Activated T-helper 1 cell treated with anti-CD3 and anti-CD28 coated beads, Interleukin-12 subunit alpha, Interleukin-12 subunit beta, Interleukin-2, Interleukin-4 antibody, amounts not matched to agents 30 ng/mL and 10 ng/mL and 1 ng/mL, durations not matched to agents 14 hours and 24 hours and 36 hours (primary cell): ENCODE measurements at regions not wholly inside any gene's neighbourhood (a gene's known extent, or its start where the extent isn't known, plus 50 kb on each side); places are given as distances from the start of the nearest gene placed in this dataset.
"Not testable (repeated sequence)": the region's sequence is repeated elsewhere in the genome, so short reads cannot be mapped to it uniquely, and the experiment has no call there.

Experiments
- DNase-seq: peaks from one replicate; pipeline ENCODE4 v3.0.0; 2021; ENCODE audit warnings: low spot score
- H3K27ac Mint-ChIP-seq: one replicate; pipeline ENCODE4 v1.8.0; 2021; ENCODE audit warnings: mild to moderate bottlenecking, mixed read lengths
- H3K27me3 Mint-ChIP-seq: one replicate; pipeline ENCODE4 v1.8.0; 2022; ENCODE audit warnings: mild to moderate bottlenecking, moderate library complexity, mixed read lengths; ENCODE audit not compliant: insufficient read depth
- H3K36me3 Mint-ChIP-seq: one replicate; pipeline ENCODE4 v1.8.0; 2021; ENCODE audit warnings: low read depth, mixed read lengths
- H3K4me1 Mint-ChIP-seq: one replicate; pipeline ENCODE4 v1.8.0; 2021; ENCODE audit warnings: low read depth, mixed read lengths
- H3K4me3 Mint-ChIP-seq: one replicate; pipeline ENCODE4 v1.8.0; 2021; ENCODE audit warnings: mild to moderate bottlenecking, moderate library complexity, mixed read lengths
- H3K9me3 Mint-ChIP-seq: one replicate; pipeline ENCODE4 v1.8.0; 2021; ENCODE audit warnings: mixed read lengths
- intact Hi-C: fragments of 100-400 bp; cut with micrococcal nuclease; formaldehyde crosslinking; loops from one replicate; pipeline ENCODE4 v1.15.1; 2024

DNA sequence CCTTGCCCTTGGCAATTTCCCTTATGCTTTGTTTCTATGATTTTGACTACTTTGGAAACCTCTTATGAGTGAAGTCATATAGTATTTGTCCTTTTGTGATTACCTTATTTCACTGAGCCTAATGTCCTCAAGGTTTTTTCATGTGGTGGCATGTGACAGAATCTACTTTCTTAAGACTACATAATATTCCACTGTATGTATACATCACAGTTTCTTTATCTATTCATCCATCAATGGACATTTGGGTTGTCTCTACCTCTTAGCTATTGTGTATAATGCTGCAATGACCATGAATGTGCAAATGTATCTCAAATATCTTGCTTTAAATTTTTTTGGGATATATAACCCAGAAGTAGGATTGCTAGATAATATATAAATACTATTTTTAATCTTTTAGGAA lies 96.4 kb upstream of the ALDH1A1 start:
- H3K27ac Mint-ChIP-seq: no peak overlapping the region
- no peaks in the 10 kb centered on the region for H3K36me3 Mint-ChIP-seq
- H3K27me3 Mint-ChIP-seq: no peaks in the 10 kb centered on the region
- H3K9me3 Mint-ChIP-seq: no peaks in the 10 kb centered on the region
- H3K4me3 Mint-ChIP-seq: no peak overlapping the region
- DNase-seq: no peak
- intact Hi-C loops: no loop called here
- H3K4me1 Mint-ChIP-seq: no peaks in the 10 kb centered on the region

DNA sequence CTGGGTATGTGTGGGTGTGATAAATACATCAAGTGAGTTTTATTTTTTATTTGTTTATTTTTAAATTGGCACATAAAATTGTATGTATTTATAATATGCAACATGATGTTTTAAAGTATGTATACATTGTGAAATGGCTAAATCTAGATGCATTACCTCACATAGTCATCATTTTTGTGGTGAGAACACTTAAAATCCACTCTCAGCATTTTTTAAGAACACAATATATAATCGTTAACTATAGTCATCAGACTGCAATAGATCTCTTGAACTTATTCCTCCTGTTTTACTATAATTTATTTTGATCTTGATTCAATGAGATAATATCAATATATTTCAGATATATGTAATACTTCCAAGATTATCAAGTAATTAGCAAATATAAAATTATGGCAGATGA lies 93.9 kb upstream of the ALDH1A1 start:
- no peak overlapping the region for H3K4me3 Mint-ChIP-seq
- H3K36me3 Mint-ChIP-seq: no peaks in the 10 kb centered on the region
- H3K27ac Mint-ChIP-seq: no peak overlapping the region
- no peak for DNase-seq
- H3K9me3 Mint-ChIP-seq: no peaks in the 10 kb centered on the region
- H3K4me1 Mint-ChIP-seq: no peaks in the 10 kb centered on the region
- intact Hi-C loops: no loop called here
- H3K27me3 Mint-ChIP-seq: no peaks in the 10 kb centered on the region

DNA sequence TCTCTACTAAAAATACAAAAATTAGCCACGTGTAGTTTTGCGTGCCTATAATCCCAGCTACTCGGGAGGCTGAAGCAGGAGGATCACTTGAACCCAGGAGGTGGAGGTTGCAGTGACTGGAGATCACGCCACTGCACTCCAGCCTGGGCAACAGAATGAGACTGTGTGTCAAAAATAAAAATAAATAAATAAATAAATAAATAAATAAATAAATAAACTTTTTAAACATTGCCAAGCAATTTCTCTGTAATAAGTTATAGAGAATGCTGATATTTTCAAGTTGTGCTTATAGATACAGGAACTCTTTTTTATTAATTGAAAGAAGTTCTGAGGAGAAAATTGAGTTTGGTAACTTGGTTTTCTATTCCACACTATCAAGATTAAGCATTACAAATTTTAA lies 91.9 kb upstream of the ALDH1A1 start:
- H3K9me3 Mint-ChIP-seq, intact Hi-C loops, H3K36me3 Mint-ChIP-seq, H3K4me3 Mint-ChIP-seq, H3K27me3 Mint-ChIP-seq, H3K27ac Mint-ChIP-seq, DNase-seq, H3K4me1 Mint-ChIP-seq: not testable (repeated sequence)

DNA sequence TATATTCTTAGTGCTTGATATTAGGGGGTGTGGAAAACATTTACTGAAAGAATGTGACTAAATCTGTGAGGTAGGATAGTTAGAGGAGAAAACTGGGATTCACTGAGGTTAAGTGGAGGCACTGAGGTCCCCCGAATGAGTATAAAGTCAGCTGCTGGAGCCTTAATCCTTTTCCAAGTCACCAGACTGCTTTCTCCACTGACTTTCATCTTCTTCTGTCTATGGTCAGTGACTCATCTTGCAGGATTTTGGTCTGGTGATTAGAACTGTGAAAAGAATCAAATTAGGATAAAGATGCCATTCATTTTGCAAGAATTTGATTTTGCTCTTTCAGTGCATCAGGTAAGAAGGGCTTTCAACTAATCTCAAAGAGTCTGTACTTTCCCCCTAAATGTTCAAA lies 89.3 kb upstream of the ALDH1A1 start:
- H3K4me1 Mint-ChIP-seq: no peaks in the 10 kb centered on the region
- no peaks in the 10 kb centered on the region for H3K36me3 Mint-ChIP-seq
- H3K9me3 Mint-ChIP-seq: no peaks in the 10 kb centered on the region
- intact Hi-C loops: no loop called here
- peaks cover 6% of the 10 kb centered on the region for H3K27me3 Mint-ChIP-seq
- H3K27ac Mint-ChIP-seq: no peak overlapping the region
- no peak for DNase-seq
- H3K4me3 Mint-ChIP-seq: no peak overlapping the region

DNA sequence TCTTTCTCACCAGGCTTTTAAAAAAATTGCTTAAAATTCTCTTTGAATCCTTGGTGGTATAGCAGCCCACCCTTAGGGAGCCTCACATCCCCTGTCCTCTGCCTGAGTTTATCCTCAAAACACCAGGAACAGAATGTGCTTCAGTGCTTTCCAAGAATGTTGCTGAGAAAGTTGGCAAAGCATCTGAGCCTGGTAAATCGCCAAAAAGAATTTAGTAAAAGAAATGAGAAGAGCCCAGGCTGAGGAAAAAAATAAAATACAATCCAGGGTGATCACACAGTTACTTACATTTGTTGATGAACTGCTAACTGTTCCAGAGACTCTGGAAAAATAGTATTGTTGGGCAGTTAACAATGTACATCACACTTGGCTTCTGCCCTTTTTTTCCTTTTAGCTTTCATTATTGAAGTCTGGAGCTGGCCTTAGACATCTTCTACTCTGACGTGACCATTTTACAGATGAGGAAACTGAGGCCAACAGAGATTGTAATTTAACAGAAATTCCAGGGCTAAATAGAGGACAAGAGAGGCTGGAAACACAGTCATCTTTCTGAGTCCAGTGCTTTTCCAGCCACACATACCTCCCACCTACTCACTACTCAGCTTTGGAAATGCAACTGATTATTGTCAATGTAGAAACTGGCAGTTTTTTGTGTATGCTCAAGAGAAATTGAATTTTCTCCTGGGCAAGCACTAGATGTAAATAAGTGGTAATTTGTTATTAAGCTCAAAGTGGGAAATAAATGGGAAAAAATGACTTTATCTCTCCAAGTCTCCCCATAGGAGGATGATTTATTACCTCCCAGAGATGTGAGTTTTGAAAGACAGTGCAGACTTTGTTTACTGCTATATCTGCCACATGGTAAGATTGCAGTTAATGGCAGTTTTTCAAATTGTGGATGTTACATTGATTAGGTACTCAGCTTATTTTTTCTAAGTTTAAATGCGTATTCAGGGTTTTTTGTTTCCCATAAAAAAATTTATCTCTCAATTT lies 86.7 kb upstream of the ALDH1A1 start:
- Mint-ChIP-seq H3K27ac (no peak overlapping the region), H3K27me3 (peaks cover 10% of the 10 kb centered on the region), H3K36me3 (no peaks in the 10 kb centered on the region), H3K4me1 (no peaks in the 10 kb centered on the region), H3K9me3 (no peaks in the 10 kb centered on the region), H3K4me3 (no peak overlapping the region)
- no peak for DNase-seq
- intact Hi-C loops: no loop called here

DNA sequence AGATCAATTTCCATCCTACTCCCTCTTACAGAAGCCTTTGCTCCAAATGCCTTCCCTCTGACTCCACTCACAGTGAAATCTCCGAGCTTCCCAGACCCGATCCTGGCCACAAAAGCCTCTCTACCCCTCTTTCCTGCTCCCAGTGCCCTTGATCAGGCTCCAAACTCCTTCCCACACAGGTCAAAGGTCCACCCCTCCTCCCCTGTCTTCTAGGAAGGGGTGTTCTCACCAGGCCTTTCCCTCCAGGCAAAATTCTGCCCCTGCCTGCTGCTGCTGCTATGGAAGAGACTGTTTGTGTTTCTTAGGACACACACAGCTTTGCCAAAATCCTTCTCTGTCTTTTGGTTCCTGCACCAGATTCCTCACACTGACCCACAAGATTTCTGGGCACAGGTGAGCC lies 85.8 kb upstream of the ALDH1A1 start:
- intact Hi-C loops: no loop called here
- no peak for DNase-seq
- H3K36me3 Mint-ChIP-seq: no peaks in the 10 kb centered on the region
- H3K27ac Mint-ChIP-seq: no peak overlapping the region
- no peaks in the 10 kb centered on the region for H3K4me1 Mint-ChIP-seq
- H3K4me3 Mint-ChIP-seq: no peak overlapping the region
- no peaks in the 10 kb centered on the region for H3K9me3 Mint-ChIP-seq
- H3K27me3 Mint-ChIP-seq: peaks cover 16% of the 10 kb centered on the region

DNA sequence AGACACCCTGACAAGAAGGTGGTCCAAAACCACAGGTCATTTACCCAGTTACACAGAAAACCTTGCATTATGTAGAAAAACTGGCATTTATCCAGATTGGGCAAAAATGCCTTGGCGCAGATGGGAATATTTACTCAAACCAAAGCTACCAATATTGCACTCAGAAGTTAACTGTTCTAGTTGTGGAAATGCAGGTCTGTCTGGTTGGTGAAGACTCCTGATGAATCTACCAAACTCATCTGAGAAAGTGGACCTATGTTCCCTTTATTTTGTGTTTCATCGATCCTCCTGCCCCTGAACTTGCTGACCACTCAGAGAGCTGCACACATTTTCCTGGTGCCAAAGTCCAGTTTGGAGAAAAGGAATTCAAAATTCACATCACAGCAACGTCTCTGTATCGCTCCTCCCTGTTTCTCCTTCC lies 85.2 kb upstream of the ALDH1A1 start:
- Mint-ChIP-seq H3K9me3 (no peaks in the 10 kb centered on the region), H3K27ac (no peak overlapping the region), H3K27me3 (peaks cover 18% of the 10 kb centered on the region), H3K4me3 (no peak overlapping the region), H3K4me1 (no peaks in the 10 kb centered on the region), H3K36me3 (no peaks in the 10 kb centered on the region)
- intact Hi-C loops: no loop called here
- DNase-seq: no peak

DNA sequence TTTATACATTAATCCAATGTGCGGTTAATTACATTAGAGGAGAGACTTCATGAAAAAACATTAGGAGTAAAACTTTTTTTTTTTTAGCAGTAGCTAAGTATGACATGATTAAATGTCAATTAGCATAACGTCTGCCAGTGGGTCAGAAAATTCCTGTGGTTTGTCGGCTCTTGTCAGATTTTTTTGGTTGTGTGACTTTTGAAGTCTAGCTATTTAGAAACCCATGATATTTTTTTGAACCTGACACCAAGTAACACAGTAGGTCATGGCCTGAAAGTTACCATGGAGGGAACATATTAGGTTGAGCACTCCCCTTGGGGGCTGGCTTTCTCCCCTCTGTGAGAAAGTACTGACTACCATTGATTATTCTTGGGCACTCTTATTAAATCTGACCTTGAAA lies 84.8 kb upstream of the ALDH1A1 start:
- Mint-ChIP-seq H3K9me3 (no peaks in the 10 kb centered on the region), H3K36me3 (no peaks in the 10 kb centered on the region), H3K27ac (no peak overlapping the region), H3K4me3 (no peak overlapping the region), H3K4me1 (no peaks in the 10 kb centered on the region), H3K27me3 (peaks cover 18% of the 10 kb centered on the region)
- DNase-seq: no peak
- intact Hi-C loops: no loop called here

DNA sequence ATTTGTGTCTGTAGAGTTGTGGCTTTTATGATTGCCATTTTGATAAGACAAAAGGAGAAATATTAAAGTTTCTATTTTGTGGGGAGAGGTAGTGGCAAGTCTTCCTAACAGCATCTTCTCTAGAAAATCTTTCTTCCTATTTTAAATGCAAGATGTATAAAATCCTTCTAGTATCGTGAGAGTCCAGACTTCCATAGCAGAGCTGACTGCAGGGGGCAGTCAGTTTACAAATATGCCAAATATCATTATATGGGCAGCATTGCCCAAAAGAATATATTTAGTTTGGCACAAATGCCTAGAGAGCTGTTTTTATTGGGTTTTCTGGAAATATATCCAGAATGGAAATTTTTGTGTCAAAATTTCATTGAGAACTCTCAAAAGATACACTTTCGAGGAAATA lies 82.1 kb upstream of the ALDH1A1 start:
- Mint-ChIP-seq H3K4me1 (no peaks in the 10 kb centered on the region), H3K36me3 (no peaks in the 10 kb centered on the region), H3K4me3 (no peak overlapping the region), H3K9me3 (no peaks in the 10 kb centered on the region), H3K27me3 (peaks cover 20% of the 10 kb centered on the region), H3K27ac (no peak overlapping the region)
- intact Hi-C loops: no loop called here
- DNase-seq: no peak

DNA sequence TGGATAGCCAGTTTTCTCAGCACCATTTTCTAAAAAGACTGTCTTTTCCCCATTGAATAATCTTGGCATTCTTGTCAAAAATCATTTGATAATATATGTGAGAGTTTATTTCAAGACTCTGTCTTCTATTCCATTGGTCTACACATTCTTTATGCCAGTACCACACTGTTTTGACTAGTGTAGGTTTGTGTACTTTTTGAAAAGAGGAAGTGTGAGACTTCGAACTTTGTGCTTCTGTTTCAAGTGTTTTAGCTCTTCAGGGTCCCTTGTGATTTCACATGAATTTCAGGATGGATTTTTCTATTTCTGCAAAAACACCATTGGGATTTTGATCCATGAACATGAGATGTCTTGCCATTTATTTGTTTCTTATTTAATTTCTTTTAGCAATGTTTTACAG lies 78.5 kb upstream of the ALDH1A1 start:
- intact Hi-C loops: no loop called here
- Mint-ChIP-seq H3K36me3 (no peaks in the 10 kb centered on the region), H3K9me3 (no peaks in the 10 kb centered on the region), H3K27me3 (peaks cover 15% of the 10 kb centered on the region), H3K4me1 (no peaks in the 10 kb centered on the region), H3K4me3 (no peak overlapping the region), H3K27ac (no peak overlapping the region)
- no peak for DNase-seq

DNA sequence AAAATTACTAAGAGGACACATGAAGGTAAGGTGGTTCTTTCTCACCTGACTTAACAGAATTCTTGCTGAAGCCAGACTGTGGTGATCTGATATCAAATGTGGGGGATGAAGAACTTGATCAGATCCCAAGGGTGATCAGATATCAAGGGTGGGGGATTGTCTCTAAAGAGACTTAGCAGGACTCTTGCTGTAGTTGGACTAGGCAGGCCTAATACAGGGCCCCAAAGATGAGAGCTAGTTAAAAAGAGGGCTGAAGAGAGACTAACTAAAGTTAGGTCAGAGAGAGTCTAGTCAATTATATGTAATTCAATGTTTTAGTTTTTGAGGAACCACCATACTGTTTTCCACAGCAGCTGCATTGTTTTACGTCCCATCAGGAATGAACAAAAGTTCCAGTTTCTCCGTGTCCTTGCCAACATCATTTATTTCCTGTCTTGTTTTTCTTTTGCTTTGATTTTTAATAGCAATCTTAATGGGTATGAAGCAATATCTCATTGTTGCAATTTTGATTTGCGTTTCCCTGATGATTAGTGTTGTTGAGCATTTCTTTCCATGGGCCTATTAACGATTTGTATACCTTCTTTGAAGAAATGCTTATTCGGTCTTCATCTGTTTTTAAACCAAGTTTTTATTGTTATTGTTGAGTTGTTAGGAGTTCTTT lies 77.6 kb upstream of the ALDH1A1 start:
- Mint-ChIP-seq H3K27me3 (peaks cover 15% of the 10 kb centered on the region), H3K4me1 (no peaks in the 10 kb centered on the region), H3K9me3 (no peaks in the 10 kb centered on the region), H3K27ac (no peak overlapping the region), H3K36me3 (no peaks in the 10 kb centered on the region), H3K4me3 (no peak overlapping the region)
- DNase-seq: no peak
- intact Hi-C loops: no loop called here

DNA sequence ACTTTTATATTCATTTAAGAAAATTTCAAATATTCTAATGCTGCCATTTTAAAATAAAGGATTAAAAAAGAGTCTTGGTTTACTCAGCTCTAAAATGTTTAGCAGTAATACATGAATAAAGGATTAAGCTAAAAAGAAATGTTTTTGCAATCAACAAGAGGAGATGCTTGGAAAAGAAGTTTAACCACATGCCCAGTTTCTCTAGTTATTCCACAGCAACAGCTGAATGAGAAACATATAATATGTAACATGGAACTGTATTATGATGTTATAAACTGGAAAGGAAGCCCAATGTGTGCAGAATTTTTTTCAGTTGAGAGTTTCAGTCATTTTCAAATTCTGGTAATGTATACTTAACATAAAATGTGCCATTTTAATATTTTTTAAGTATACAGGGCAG lies 76.5 kb upstream of the ALDH1A1 start:
- Mint-ChIP-seq H3K4me3 (no peak overlapping the region), H3K27ac (no peak overlapping the region), H3K27me3 (peaks cover 15% of the 10 kb centered on the region), H3K36me3 (no peaks in the 10 kb centered on the region), H3K9me3 (no peaks in the 10 kb centered on the region), H3K4me1 (no peaks in the 10 kb centered on the region)
- intact Hi-C loops: no loop called here
- no peak for DNase-seq

DNA sequence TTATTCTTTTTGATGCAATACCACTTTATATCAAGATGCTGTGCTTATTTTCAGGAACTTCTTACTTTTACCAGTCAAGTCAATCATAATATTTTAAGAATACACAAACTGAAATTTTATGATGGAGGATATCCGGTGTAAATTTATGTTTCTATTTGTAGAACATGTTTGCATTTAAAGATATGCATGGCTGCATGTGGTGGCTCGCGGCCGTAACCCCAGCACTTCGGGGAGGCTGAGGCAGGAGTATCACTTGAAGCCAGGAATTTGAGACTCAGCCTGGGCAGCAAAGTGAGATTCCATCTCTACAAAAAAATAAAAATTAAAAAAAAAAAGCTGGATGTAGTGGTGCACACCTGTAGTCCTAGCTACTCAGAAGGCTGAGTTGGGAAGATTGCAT lies 73.5 kb upstream of the ALDH1A1 start:
- intact Hi-C loops: no loop called here
- peaks cover 10% of the 10 kb centered on the region for H3K27me3 Mint-ChIP-seq
- H3K27ac Mint-ChIP-seq: no peak overlapping the region
- no peak overlapping the region for H3K4me3 Mint-ChIP-seq
- H3K9me3 Mint-ChIP-seq: no peaks in the 10 kb centered on the region
- no peak for DNase-seq
- no peaks in the 10 kb centered on the region for H3K36me3 Mint-ChIP-seq
- peaks cover 10% of the 10 kb centered on the region for H3K4me1 Mint-ChIP-seq
